Mammary epithelial cell (primary cell): ENCODE measurements at regions not wholly inside any gene's neighbourhood (a gene's known extent, or its start where the extent isn't known, plus 50 kb on each side); places are given as distances from the start of the nearest gene placed in this dataset.

Source experiments
- CTCF ChIP-seq, 2 donors: IDR thresholded peaks in 1 of 2; conservative IDR thresholded peaks in 1 of 2; 2 replicates each; pipeline ENCODE4 v1.5.1; 2011 to 2012; ENCODE audit warnings: inconsistent platforms in 2 of 2, low read length in 2 of 2, mild to moderate bottlenecking in 2 of 2, control low read depth in 1 of 2, low read depth in 1 of 2; ENCODE audit not compliant: insufficient read depth in 1 of 2; ENCODE audit errors: extremely low read depth in 1 of 2
- EZH2 ChIP-seq: IDR thresholded peaks from 2 replicates; pipeline ENCODE4 v1.6.1; 2012; ENCODE audit warnings: low read length, inconsistent platforms, borderline replicate concordance

DNA sequence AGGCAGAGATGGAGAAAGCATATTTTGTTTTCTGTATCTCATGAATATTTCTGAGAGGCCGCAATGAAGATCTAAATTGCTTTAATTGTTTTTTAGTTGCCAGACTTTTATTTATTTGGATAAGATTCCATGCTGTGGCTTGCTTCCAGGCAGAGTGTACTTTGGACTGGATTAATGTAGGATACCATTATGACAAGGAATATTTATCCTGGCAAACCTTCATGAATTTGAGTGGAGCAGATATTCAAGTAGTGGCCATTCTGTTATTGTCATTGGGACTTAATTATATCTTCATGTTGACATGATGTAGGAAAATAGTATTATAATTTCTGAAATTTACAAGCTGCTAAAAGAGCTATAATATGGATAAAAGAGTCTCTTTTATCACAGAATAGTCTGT lies 182.9 kb downstream of the C4orf33 start:
- no peak for TF ChIP-seq CTCF (conservative IDR thresholded peaks at IDR 0.05 in 1 of 2, IDR thresholded peaks at IDR 0.05 in 1 of 2; ENCODE audit: extremely low read depth in 1 of 2, insufficient read depth in 1 of 2, low read depth in 1 of 2, low read length in 2 of 2)
- TF ChIP-seq EZH2, result no peak
